IMR-90 (cell line): ENCODE measurements at regions not wholly inside any gene's neighbourhood (a gene's known extent, or its start where the extent isn't known, plus 50 kb on each side); places are given as distances from the start of the nearest gene placed in this dataset.

Experiments used
- BHLHE40 ChIP-seq: fragments of 150-350 bp; IDR thresholded peaks from 2 replicates; pipeline ENCODE4 v1.6.1; 2016; ENCODE audit warnings: mild to moderate bottlenecking, low read depth, low read length
- CHD1 ChIP-seq: IDR thresholded peaks from 2 replicates; pipeline ENCODE4 v1.6.1; 2012; ENCODE audit warnings: low read depth, low read length, improper control_type of control experiment
- CTCF ChIP-seq: conservative IDR thresholded peaks from 2 replicates; pipeline ENCODE4 v1.5.1; 2012; ENCODE audit warnings: mild to moderate bottlenecking, low read depth, low read length, improper control_type of control experiment
- FOS ChIP-seq: fragments of 150-350 bp; IDR thresholded peaks from 2 replicates; pipeline ENCODE4 v1.6.1; 2016; ENCODE audit warnings: low read depth, low read length
- MAFK ChIP-seq: IDR thresholded peaks from 2 replicates; pipeline ENCODE4 v1.6.1; 2012; ENCODE audit warnings: low read depth, low read length, improper control_type of control experiment
- MAZ ChIP-seq: IDR thresholded peaks from 2 replicates; pipeline ENCODE4 v1.6.1; 2012; ENCODE audit warnings: low read depth, mild to moderate bottlenecking, low read length, improper control_type of control experiment, moderate library complexity, borderline replicate concordance
- MXI1 ChIP-seq: IDR thresholded peaks from 2 replicates; pipeline ENCODE4 v1.6.1; 2012; ENCODE audit warnings: low read depth, mild to moderate bottlenecking, low read length, moderate library complexity, borderline replicate concordance
- POLR2A ChIP-seq: IDR thresholded peaks from 2 replicates; pipeline ENCODE4 v1.6.1; 2012; ENCODE audit warnings: mild to moderate bottlenecking, low read depth, low read length
- RCOR1 ChIP-seq: IDR thresholded peaks from 2 replicates; pipeline ENCODE4 v1.6.1; 2012; ENCODE audit warnings: mild to moderate bottlenecking, low read length, improper control_type of control experiment; ENCODE audit not compliant: insufficient replicate concordance
- RFX5 ChIP-seq: IDR thresholded peaks from 2 replicates; pipeline ENCODE4 v1.8.0; 2012; ENCODE audit warnings: low read depth, mild to moderate bottlenecking, low read length, moderate library complexity
- SMC3 ChIP-seq: fragments of 150-350 bp; IDR thresholded peaks from 2 replicates; pipeline ENCODE4 v1.6.1; 2016; ENCODE audit warnings: low read depth, mild to moderate bottlenecking, antibody characterized with exemption, low read length, moderate library complexity
- TF ChIP-seq, protein P1 (sequence below): fragments of 150-350 bp; IDR thresholded peaks from 2 replicates; pipeline ENCODE4 v1.6.1; 2016; ENCODE audit warnings: low read depth, mild to moderate bottlenecking, low read length, moderate library complexity, borderline replicate concordance
- TF ChIP-seq, protein P2 (sequence below): fragments of 150-350 bp; IDR thresholded peaks from 2 replicates; pipeline ENCODE4 v1.6.1; 2017; ENCODE audit warnings: mild to moderate bottlenecking, antibody characterized with exemption, low read length, low read depth

GRCh38 chr1:60298290-60298689 lies 224.7 kb upstream of the C1orf87 start:
- TF ChIP-seq CTCF (no peak), POLR2A (no peak), CHD1 (no peak), FOS (no peak), MXI1 (no peak), RFX5 (no peak), BHLHE40 (no peak), MAFK (no peak), SMC3 (no peak), RCOR1 (no peak), MAZ (no peak)
- TF ChIP-seq, protein P1, sequence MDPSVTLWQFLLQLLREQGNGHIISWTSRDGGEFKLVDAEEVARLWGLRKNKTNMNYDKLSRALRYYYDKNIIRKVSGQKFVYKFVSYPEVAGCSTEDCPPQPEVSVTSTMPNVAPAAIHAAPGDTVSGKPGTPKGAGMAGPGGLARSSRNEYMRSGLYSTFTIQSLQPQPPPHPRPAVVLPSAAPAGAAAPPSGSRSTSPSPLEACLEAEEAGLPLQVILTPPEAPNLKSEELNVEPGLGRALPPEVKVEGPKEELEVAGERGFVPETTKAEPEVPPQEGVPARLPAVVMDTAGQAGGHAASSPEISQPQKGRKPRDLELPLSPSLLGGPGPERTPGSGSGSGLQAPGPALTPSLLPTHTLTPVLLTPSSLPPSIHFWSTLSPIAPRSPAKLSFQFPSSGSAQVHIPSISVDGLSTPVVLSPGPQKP = no peak
- TF ChIP-seq, protein P2, sequence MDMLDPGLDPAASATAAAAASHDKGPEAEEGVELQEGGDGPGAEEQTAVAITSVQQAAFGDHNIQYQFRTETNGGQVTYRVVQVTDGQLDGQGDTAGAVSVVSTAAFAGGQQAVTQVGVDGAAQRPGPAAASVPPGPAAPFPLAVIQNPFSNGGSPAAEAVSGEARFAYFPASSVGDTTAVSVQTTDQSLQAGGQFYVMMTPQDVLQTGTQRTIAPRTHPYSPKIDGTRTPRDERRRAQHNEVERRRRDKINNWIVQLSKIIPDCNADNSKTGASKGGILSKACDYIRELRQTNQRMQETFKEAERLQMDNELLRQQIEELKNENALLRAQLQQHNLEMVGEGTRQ = no peak
